ENCODE measurements at regions not wholly inside any gene's neighbourhood (a gene's known extent, or its start where the extent isn't known, plus 50 kb on each side); places are given as distances from the start of the nearest gene placed in this dataset.

GRCh38 chr4:160319221-160319867 lies 1216.5 kb downstream of the RAPGEF2 start:
- no peak overlapping the region for H3K9ac ChIP-seq (ENCODE audit: low read depth, low read length)
- no peaks in the 10 kb centered on the region for H3K27me3 ChIP-seq (ENCODE audit: insufficient read depth, low read length, poor library complexity)
- DNase-seq, result no peak
- no peak overlapping the region for H2AFZ ChIP-seq (ENCODE audit: low read depth, low read length)
- TF ChIP-seq EZH2 (IDR thresholded peaks at IDR 0.05; ENCODE audit: borderline replicate concordance, low read depth, low read length, severe bottlenecking), result no peak
- no peak for TF ChIP-seq CTCF (IDR thresholded peaks at IDR 0.05; ENCODE audit: borderline replicate concordance, extremely low read depth, low read length, poor library complexity, severe bottlenecking)
- H3K9me3 ChIP-seq (ENCODE audit: insufficient read depth, low read length, severe bottlenecking), result no peaks in the 10 kb centered on the region
- no peaks in the 10 kb centered on the region for H4K20me1 ChIP-seq (ENCODE audit: insufficient read depth, low read length)
- H3K4me3 ChIP-seq (ENCODE audit: low read depth in 1 of 2, low read length in 2 of 2), result no peak overlapping the region
- H3K4me1 ChIP-seq (ENCODE audit: insufficient read depth, low read length), result no peaks in the 10 kb centered on the region
- H3K27ac ChIP-seq (ENCODE audit: low read length), result no peak overlapping the region
- ATAC-seq (ENCODE audit: insufficient read depth, low read depth), result no peak
- H3K4me2 ChIP-seq (ENCODE audit: insufficient read depth, low read length), result no peak overlapping the region
- H3K36me3 ChIP-seq (ENCODE audit: insufficient read depth, low read length), result no peaks in the 10 kb centered on the region
- no peaks in the 10 kb centered on the region for H3K79me2 ChIP-seq (ENCODE audit: insufficient read depth, low read length)

DNA sequence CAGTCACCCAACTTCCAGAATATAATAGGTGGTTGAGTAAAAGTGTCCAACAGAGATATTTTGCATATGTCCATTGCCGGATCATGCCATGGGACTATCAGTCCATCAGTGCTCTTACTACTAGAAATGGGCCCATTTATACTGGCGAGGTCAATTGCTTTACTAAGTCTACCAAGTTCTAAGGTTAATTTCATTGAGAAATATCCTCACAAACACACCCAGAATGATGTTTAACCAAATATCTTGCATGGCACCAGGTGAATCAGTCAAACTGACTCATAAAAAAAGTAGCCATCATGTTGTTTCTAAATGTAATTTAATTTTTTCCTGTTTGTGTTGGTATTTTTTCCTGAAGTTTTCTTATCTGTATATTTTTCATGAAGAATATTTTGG lies 1217.0 kb downstream of the RAPGEF2 start:
- H3K4me3 ChIP-seq (ENCODE audit: low read depth in 1 of 2, low read length in 2 of 2), result no peak overlapping the region
- H3K36me3 ChIP-seq (ENCODE audit: insufficient read depth, low read length), result no peaks in the 10 kb centered on the region
- TF ChIP-seq CTCF (IDR thresholded peaks at IDR 0.05; ENCODE audit: borderline replicate concordance, extremely low read depth, low read length, poor library complexity, severe bottlenecking) (no peak), EZH2 (IDR thresholded peaks at IDR 0.05; ENCODE audit: borderline replicate concordance, low read depth, low read length, severe bottlenecking) (no peak)
- no peak overlapping the region for H3K27ac ChIP-seq (ENCODE audit: low read length)
- H2AFZ ChIP-seq (ENCODE audit: low read depth, low read length), result no peak overlapping the region
- H3K79me2 ChIP-seq (ENCODE audit: insufficient read depth, low read length), result no peaks in the 10 kb centered on the region
- no peak overlapping the region for H3K4me2 ChIP-seq (ENCODE audit: insufficient read depth, low read length)
- H3K27me3 ChIP-seq (ENCODE audit: insufficient read depth, low read length, poor library complexity), result no peaks in the 10 kb centered on the region
- no peaks in the 10 kb centered on the region for H3K9me3 ChIP-seq (ENCODE audit: insufficient read depth, low read length, severe bottlenecking)
- ATAC-seq (ENCODE audit: insufficient read depth, low read depth) (no peak), DNase-seq (no peak)
- H3K4me1 ChIP-seq (ENCODE audit: insufficient read depth, low read length), result no peaks in the 10 kb centered on the region
- no peak overlapping the region for H3K9ac ChIP-seq (ENCODE audit: low read depth, low read length)
- no peaks in the 10 kb centered on the region for H4K20me1 ChIP-seq (ENCODE audit: insufficient read depth, low read length)

- TF ChIP-seq EZH2 (IDR thresholded peaks at IDR 0.05; ENCODE audit: borderline replicate concordance, low read depth, low read length, severe bottlenecking) (no peak), CTCF (IDR thresholded peaks at IDR 0.05; ENCODE audit: borderline replicate concordance, extremely low read depth, low read length, poor library complexity, severe bottlenecking) (no peak)
- Histone ChIP-seq H3K27ac (ENCODE audit: low read length) (no peak overlapping the region), H3K4me2 (ENCODE audit: insufficient read depth, low read length) (no peak overlapping the region), H4K20me1 (ENCODE audit: insufficient read depth, low read length) (no peaks in the 10 kb centered on the region), H3K79me2 (ENCODE audit: insufficient read depth, low read length) (no peaks in the 10 kb centered on the region), H3K36me3 (ENCODE audit: insufficient read depth, low read length) (no peaks in the 10 kb centered on the region), H3K4me1 (ENCODE audit: insufficient read depth, low read length) (no peaks in the 10 kb centered on the region), H3K27me3 (ENCODE audit: insufficient read depth, low read length, poor library complexity) (no peaks in the 10 kb centered on the region), H3K9ac (ENCODE audit: low read depth, low read length) (no peak overlapping the region), H2AFZ (ENCODE audit: low read depth, low read length) (no peak overlapping the region), H3K4me3 (ENCODE audit: low read depth in 1 of 2, low read length in 2 of 2) (no peak overlapping the region), H3K9me3 (ENCODE audit: insufficient read depth, low read length, severe bottlenecking) (no peaks in the 10 kb centered on the region)
- ATAC-seq (ENCODE audit: insufficient read depth, low read depth) (no peak), DNase-seq (no peak)
Measured at GRCh38 chr4:160326110-160326509, 1223.2 kb downstream of the RAPGEF2 start.
